ENCODE measurements at regions not wholly inside any gene's neighbourhood (a gene's known extent, or its start where the extent isn't known, plus 50 kb on each side); places are given as distances from the start of the nearest gene placed in this dataset.

- Histone ChIP-seq H3K27me3 (replicated peaks) (no peaks in the 10 kb centered on the region), H3K27ac (no peak overlapping the region), H3K4me3 (ENCODE audit: low read depth, low read length) (no peak overlapping the region), H3K36me3 (replicated peaks) (no peaks in the 10 kb centered on the region)
- TF ChIP-seq CTCF (IDR thresholded peaks at IDR 0.05; ENCODE audit: low read depth, low read length, missing control alignments) = no peak
- no peak for DNase-seq
- in situ Hi-C loops (cut with HindIII; ENCODE audit: low pct_ligation_motif_present, low sequenced_read_pairs) = no loop called here
Measured at GRCh38 chr4:111639876-111640275, 505.4 kb upstream of the FAM241A start.

- Histone ChIP-seq H3K27me3 (replicated peaks) (no peaks in the 10 kb centered on the region), H3K4me3 (ENCODE audit: low read depth, low read length) (no peak overlapping the region)
- in situ Hi-C loops (cut with HindIII; ENCODE audit: low pct_ligation_motif_present, low sequenced_read_pairs) = no loop called here
Measured at GRCh38 chr4:111641813-111642579, 503.3 kb upstream of the FAM241A start.

GRCh38 chr4:111648056-111648455, 497.2 kb upstream of the FAM241A start:
- in situ Hi-C loops (cut with HindIII; ENCODE audit: low pct_ligation_motif_present, low sequenced_read_pairs) = no loop called here
- Histone ChIP-seq H3K36me3 (replicated peaks) (no peaks in the 10 kb centered on the region), H3K27me3 (replicated peaks) (no peaks in the 10 kb centered on the region), H3K27ac (no peak overlapping the region), H3K4me3 (ENCODE audit: low read depth, low read length) (no peak overlapping the region)
- no peak for DNase-seq
- TF ChIP-seq CTCF (IDR thresholded peaks at IDR 0.05; ENCODE audit: low read depth, low read length, missing control alignments) = no peak

More at GRCh38 chr4:111641813-111642579, 503.3 kb upstream of the FAM241A start:
- Histone ChIP-seq H3K27ac (no peak overlapping the region), H3K36me3 (replicated peaks) (no peaks in the 10 kb centered on the region)
- DNase-seq = peak; percentile 83
- peak; percentile 94 for TF ChIP-seq CTCF (IDR thresholded peaks at IDR 0.05; ENCODE audit: low read depth, low read length, missing control alignments)

- no peaks in the 10 kb centered on the region for H3K27me3 ChIP-seq (replicated peaks)
- H3K27ac ChIP-seq = no peak overlapping the region
- no peak for TF ChIP-seq CTCF (IDR thresholded peaks at IDR 0.05; ENCODE audit: low read depth, low read length, missing control alignments)
- H3K4me3 ChIP-seq (ENCODE audit: low read depth, low read length) = no peak overlapping the region
- H3K36me3 ChIP-seq (replicated peaks) = no peaks in the 10 kb centered on the region
- DNase-seq = no peak
- in situ Hi-C loops (cut with HindIII; ENCODE audit: low pct_ligation_motif_present, low sequenced_read_pairs) = no loop called here
Measured at GRCh38 chr4:111649308-111649707, 495.9 kb upstream of the FAM241A start.

- Histone ChIP-seq H3K4me3 (ENCODE audit: low read depth, low read length) (no peak overlapping the region), H3K27me3 (replicated peaks) (no peaks in the 10 kb centered on the region), H3K27ac (no peak overlapping the region), H3K36me3 (replicated peaks) (no peaks in the 10 kb centered on the region)
- no peak for TF ChIP-seq CTCF (IDR thresholded peaks at IDR 0.05; ENCODE audit: low read depth, low read length, missing control alignments)
- in situ Hi-C loops (cut with HindIII; ENCODE audit: low pct_ligation_motif_present, low sequenced_read_pairs) = no loop called here
- DNase-seq = no peak
Measured at GRCh38 chr4:111650146-111650545, 495.1 kb upstream of the FAM241A start.

- no peak for DNase-seq
- TF ChIP-seq CTCF (IDR thresholded peaks at IDR 0.05; ENCODE audit: low read depth, low read length, missing control alignments) = no peak
- no peak overlapping the region for H3K4me3 ChIP-seq (ENCODE audit: low read depth, low read length)
- no peaks in the 10 kb centered on the region for H3K27me3 ChIP-seq (replicated peaks)
- no peak overlapping the region for H3K27ac ChIP-seq
- H3K36me3 ChIP-seq (replicated peaks) = no peaks in the 10 kb centered on the region
- in situ Hi-C loops (cut with HindIII; ENCODE audit: low pct_ligation_motif_present, low sequenced_read_pairs) = no loop called here
Measured at GRCh38 chr4:111650674-111651086, 494.6 kb upstream of the FAM241A start.

All from brain microvascular endothelial cell (primary cell).